Calu3 (cell line): ENCODE measurements at regions not wholly inside any gene's neighbourhood (a gene's known extent, or its start where the extent isn't known, plus 50 kb on each side); places are given as distances from the start of the nearest gene placed in this dataset.

Experiments
- BruUV-seq: library from RNA; stranded (reverse); fragments of 400-500 nt; replicated peaks from 2 replicates; lab custom pipeline; 2021; lab: Mats Ljungman, UMichigan
- CTCF ChIA-PET: fragments of 300-600 bp; sonication (Branson Sonifier 250); formaldehyde crosslinking; loops from one replicate; lab custom pipeline; 2022; ENCODE audit warnings: antibody characterized with exemption; lab: Charles Lee
- DNase-seq: peaks from one replicate; pipeline ENCODE4 v3.0.0; 2022
- H3K27ac Mint-ChIP-seq: one replicate; pipeline ENCODE4 v1.8.0; 2022; ENCODE audit warnings: mixed read lengths; ENCODE audit not compliant: unreplicated experiment
- H3K27me3 Mint-ChIP-seq: one replicate; pipeline ENCODE4 v1.8.0; 2022; ENCODE audit warnings: mixed read lengths; ENCODE audit not compliant: unreplicated experiment
- H3K36me3 Mint-ChIP-seq: one replicate; pipeline ENCODE4 v1.8.0; 2022; ENCODE audit warnings: mild to moderate bottlenecking, moderate library complexity, mixed read lengths; ENCODE audit not compliant: insufficient read depth, unreplicated experiment
- H3K4me1 Mint-ChIP-seq: one replicate; pipeline ENCODE4 v1.8.0; 2022; ENCODE audit warnings: mild to moderate bottlenecking, low read depth, mixed read lengths; ENCODE audit not compliant: unreplicated experiment
- H3K4me3 Mint-ChIP-seq: one replicate; pipeline ENCODE4 v1.8.0; 2022; ENCODE audit warnings: mild to moderate bottlenecking, low read depth, moderate library complexity, mixed read lengths; ENCODE audit not compliant: unreplicated experiment
- H3K9me3 Mint-ChIP-seq: one replicate; pipeline ENCODE4 v1.8.0; 2022; ENCODE audit warnings: low read depth, mixed read lengths; ENCODE audit not compliant: unreplicated experiment
- intact Hi-C: fragments of 100-400 bp; cut with micrococcal nuclease; formaldehyde crosslinking; loops from one replicate; pipeline ENCODE4 v1.10.0; 2022; ENCODE audit not compliant: unreplicated experiment
- TF ChIP-seq, protein P1 (sequence below): fragments of 200-600 bp; IDR thresholded peaks from one replicate; pipeline ENCODE4 v1.8.0; 2022; ENCODE audit warnings: antibody characterized with exemption; ENCODE audit not compliant: unreplicated experiment

DNA sequence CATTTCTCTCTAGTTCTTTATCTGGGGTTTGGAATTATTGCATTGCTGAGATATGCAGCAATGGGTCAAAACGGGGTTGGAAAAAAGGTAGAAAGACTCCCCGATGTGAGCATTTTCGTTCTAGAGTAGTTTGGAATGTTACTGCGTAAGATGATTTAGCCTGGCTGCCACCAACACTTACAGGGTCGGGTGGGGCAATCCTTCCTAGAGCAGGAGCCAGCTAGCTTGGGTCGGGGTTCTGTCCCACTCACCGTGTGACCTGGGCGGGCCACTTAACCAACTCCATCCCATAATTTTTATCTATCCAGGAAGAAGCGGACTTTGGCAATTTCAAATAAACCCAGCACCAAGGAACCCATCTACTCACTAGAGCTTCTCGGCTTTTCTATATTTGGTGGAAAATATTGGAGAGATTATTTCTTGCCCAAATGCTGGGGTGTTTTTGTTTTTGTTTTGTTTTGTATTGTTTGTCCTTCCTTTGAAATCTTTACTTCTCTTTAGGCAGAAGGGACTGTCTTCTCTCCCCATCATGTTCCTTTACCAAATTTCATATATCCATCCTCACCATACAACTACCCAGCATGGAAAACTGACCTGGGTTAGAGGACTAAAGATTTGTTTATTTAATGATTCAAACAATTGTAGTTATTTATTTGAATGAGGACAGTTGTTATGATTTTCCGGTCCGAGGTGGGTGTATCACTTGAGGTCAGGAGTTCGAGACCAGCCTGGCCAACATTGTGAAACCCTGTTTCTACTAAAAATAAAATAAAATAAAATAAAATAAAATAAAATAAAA lies 72.4 kb downstream of the GPX5 start:
- H3K36me3 Mint-ChIP-seq, result peaks cover 20% of the 10 kb centered on the region
- TF ChIP-seq, protein P1, sequence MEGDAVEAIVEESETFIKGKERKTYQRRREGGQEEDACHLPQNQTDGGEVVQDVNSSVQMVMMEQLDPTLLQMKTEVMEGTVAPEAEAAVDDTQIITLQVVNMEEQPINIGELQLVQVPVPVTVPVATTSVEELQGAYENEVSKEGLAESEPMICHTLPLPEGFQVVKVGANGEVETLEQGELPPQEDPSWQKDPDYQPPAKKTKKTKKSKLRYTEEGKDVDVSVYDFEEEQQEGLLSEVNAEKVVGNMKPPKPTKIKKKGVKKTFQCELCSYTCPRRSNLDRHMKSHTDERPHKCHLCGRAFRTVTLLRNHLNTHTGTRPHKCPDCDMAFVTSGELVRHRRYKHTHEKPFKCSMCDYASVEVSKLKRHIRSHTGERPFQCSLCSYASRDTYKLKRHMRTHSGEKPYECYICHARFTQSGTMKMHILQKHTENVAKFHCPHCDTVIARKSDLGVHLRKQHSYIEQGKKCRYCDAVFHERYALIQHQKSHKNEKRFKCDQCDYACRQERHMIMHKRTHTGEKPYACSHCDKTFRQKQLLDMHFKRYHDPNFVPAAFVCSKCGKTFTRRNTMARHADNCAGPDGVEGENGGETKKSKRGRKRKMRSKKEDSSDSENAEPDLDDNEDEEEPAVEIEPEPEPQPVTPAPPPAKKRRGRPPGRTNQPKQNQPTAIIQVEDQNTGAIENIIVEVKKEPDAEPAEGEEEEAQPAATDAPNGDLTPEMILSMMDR, result no peak
- H3K27ac Mint-ChIP-seq, result peak overlapping the region; percentile 78
- intact Hi-C loops, result no loop called here
- peaks cover 12% of the 10 kb centered on the region for H3K4me1 Mint-ChIP-seq
- no peaks in the 10 kb centered on the region for H3K27me3 Mint-ChIP-seq
- H3K4me3 Mint-ChIP-seq, result peak overlapping the region; percentile 83
- peak; percentile 51 for DNase-seq
- CTCF ChIA-PET, result interaction anchor here (0.7 to 0.9 kb wide), 3 partner anchors 9 to 381 kb away, joined by 3 to 7 read pairs (median 4); no protein-coding TSS in a partner anchor
- peaks cover 3% of the 10 kb centered on the region for H3K9me3 Mint-ChIP-seq
- BruUV-seq, result no TSS peak

DNA sequence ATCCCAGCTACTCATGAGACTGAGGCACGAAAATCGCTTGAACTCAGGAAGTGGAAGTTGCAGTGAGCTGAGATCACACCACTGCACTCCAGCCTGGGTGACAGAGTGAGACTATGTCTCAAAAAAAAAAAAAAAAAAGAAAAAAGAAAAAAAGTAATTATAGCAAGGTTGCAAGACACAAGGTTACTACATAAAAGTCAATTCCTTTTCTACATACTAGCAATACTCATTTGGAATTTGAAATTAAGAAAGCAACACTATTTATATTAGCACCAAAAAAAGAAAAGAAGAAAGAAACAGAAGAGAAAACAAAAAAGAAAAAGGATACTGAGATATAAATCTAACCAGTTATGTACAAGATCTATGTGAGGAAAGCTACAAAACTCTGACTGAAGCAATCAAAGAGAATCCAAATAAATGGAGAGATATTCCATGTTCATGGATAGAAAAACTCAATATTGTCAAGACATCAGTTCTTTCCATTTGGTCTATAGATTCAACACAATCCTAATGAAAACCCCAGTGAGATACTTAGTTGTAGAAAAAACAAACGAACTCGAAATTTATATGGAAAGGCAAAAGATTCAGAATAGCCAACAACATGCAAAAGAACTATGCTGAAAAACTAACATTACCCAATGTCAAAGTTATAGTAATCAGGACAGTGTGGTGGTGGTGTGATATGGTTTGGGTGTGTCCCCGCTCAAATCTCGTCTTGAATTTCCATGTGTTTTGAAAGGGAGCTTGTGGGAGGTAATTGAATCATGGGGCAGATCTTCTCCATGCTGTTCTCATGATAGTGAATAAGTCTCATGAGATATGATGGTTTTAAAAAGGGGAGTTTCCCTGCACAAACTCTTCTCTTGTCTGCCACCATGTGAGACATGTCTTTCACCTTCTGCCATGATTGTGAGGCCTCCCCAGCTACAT lies 73.3 kb downstream of the GPX5 start:
- Mint-ChIP-seq H3K4me3 (peak overlapping the region; percentile 83), H3K36me3 (peaks cover 20% of the 10 kb centered on the region), H3K4me1 (peaks cover 12% of the 10 kb centered on the region), H3K27ac (no peak overlapping the region), H3K9me3 (peaks cover 3% of the 10 kb centered on the region), H3K27me3 (no peaks in the 10 kb centered on the region)
- CTCF ChIA-PET, result interaction anchor here (0.6 to 0.9 kb wide), 2 partner anchors 10 to 45 kb away, joined by 3 to 7 read pairs; no protein-coding TSS in a partner anchor
- intact Hi-C loops, result no loop called here
- no peak for DNase-seq
- TF ChIP-seq, protein P1, result no peak
- BruUV-seq, result no TSS peak

DNA sequence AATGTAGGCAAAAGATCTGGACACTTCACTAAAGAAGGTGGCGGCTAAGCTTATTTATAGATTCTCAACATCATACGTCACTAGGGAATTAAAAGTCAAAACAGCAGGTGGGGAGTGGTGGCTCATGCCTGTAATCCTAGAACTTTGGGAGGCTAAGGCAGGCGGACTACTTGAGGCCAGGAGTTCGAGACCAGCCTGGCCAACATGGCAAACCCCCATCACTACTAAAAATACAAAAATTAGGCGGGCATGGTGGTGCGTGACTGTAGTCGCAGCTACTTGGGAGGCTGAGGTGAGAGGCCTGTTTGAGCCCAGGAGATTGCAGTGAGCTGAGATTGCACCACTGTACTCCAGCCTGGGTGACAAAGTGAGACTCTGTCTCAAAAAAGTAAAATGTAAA lies 74.6 kb downstream of the GPX5 start:
- no peaks in the 10 kb centered on the region for H3K27me3 Mint-ChIP-seq
- intact Hi-C loops, result loop anchor here (10.0 kb wide), 1 partner anchor 205 kb away; no protein-coding TSS in a partner anchor
- H3K4me1 Mint-ChIP-seq, result peaks cover 12% of the 10 kb centered on the region
- no peak overlapping the region for H3K4me3 Mint-ChIP-seq
- H3K9me3 Mint-ChIP-seq, result peaks cover 3% of the 10 kb centered on the region
- DNase-seq, result no peak
- CTCF ChIA-PET, result no interaction called here
- no TSS peak for BruUV-seq
- TF ChIP-seq, protein P1, result no peak
- H3K36me3 Mint-ChIP-seq, result peaks cover 20% of the 10 kb centered on the region
- H3K27ac Mint-ChIP-seq, result no peak overlapping the region

DNA sequence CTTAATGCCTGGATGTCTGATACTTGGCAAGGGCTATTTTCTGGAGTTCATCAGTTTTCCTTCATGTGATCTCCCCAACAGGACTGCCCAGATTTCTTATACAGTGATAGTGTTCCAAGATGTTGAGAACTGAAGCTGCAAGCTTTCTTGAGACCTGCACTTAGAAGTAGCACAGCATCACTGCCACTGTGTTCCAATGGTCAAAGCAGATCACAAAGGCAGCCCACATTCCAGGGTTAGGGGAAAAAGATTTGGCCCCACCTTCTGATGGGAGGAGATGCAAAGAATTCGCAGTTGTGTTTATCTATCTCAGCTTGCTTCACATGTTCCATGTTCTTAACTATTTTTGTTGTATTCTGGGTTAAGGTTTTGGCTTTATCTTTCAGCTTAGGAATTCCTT lies 78.2 kb downstream of the GPX5 start:
- TF ChIP-seq, protein P1, result no peak
- intact Hi-C loops, result loop anchor here (10.0 kb wide), 1 partner anchor 201 kb away; no protein-coding TSS in a partner anchor
- peaks cover 19% of the 10 kb centered on the region for H3K36me3 Mint-ChIP-seq
- H3K4me1 Mint-ChIP-seq, result no peaks in the 10 kb centered on the region
- H3K27me3 Mint-ChIP-seq, result peaks cover 12% of the 10 kb centered on the region
- BruUV-seq, result no TSS peak
- H3K9me3 Mint-ChIP-seq, result peaks cover 3% of the 10 kb centered on the region
- H3K4me3 Mint-ChIP-seq, result no peak overlapping the region
- no peak for DNase-seq
- no peak overlapping the region for H3K27ac Mint-ChIP-seq
- CTCF ChIA-PET, result interaction anchor here (0.5 kb wide), 2 partner anchors 11 to 181 kb away, joined by 3 read pairs; no protein-coding TSS in a partner anchor
